GM12865 (cell line): ENCODE measurements at regions not wholly inside any gene's neighbourhood (a gene's known extent, or its start where the extent isn't known, plus 50 kb on each side); places are given as distances from the start of the nearest gene placed in this dataset.
A peak's percentile ranks its signal among the peaks of the same experiment; 100 is the strongest.

ENCODE experiments used
- DNase-seq: peaks from one replicate; pipeline ENCODE4 v3.0.0; 2010; ENCODE audit warnings: low read depth
- H3K4me3 ChIP-seq: 2 replicates; pipeline ENCODE4 v1.5.1; 2011; ENCODE audit warnings: mild to moderate bottlenecking, low read depth, low read length, control low read depth
- CTCF ChIP-seq: IDR thresholded peaks from 2 replicates; pipeline ENCODE4 v1.5.1; 2011; ENCODE audit warnings: low read length, control low read depth, low read depth, inconsistent platforms; ENCODE audit not compliant: insufficient read depth; ENCODE audit errors: missing control alignments

- no peak for TF ChIP-seq CTCF
- no peak for DNase-seq
- no peak overlapping the region for H3K4me3 ChIP-seq
Observed at GRCh38 chr2:144597894-144598593, 78.1 kb upstream of the ZEB2 start.

- no peak for DNase-seq
- no peak for TF ChIP-seq CTCF
- H3K4me3 ChIP-seq, result no peak overlapping the region
Observed at GRCh38 chr2:144597388-144597787, 77.5 kb upstream of the ZEB2 start.

GRCh38 chr2:144596073-144596871 is 76.4 kb upstream of the ZEB2 start:
- DNase-seq, result peak; percentile 50
- H3K4me3 ChIP-seq, result no peak overlapping the region
- TF ChIP-seq CTCF, result no peak

- DNase-seq, result peak; percentile 10
- no peak overlapping the region for H3K4me3 ChIP-seq
- no peak for TF ChIP-seq CTCF
Observed at GRCh38 chr2:144595686-144596072, 75.8 kb upstream of the ZEB2 start.

GRCh38 chr2:144595279-144595678 is 75.4 kb upstream of the ZEB2 start:
- TF ChIP-seq CTCF, result no peak
- DNase-seq, result no peak
- no peak overlapping the region for H3K4me3 ChIP-seq

- no peak for TF ChIP-seq CTCF
- DNase-seq, result no peak
- H3K4me3 ChIP-seq, result no peak overlapping the region
Observed at GRCh38 chr2:144593803-144594202, 73.9 kb upstream of the ZEB2 start.
